Neural progenitor cell (in vitro differentiated cells): ENCODE measurements at regions not wholly inside any gene's neighbourhood (a gene's known extent, or its start where the extent isn't known, plus 50 kb on each side); places are given as distances from the start of the nearest gene placed in this dataset.

ENCODE experiments used
- EZH2 ChIP-seq: fragments of 200-600 bp; sonication (generic); IDR thresholded peaks from 2 replicates; pipeline ENCODE4 v1.6.1; 2017; ENCODE audit warnings: antibody characterized with exemption, mild to moderate bottlenecking, moderate library complexity
- TF ChIP-seq, protein P1 (sequence below): fragments of 200-600 bp; sonication (generic); IDR thresholded peaks from 2 replicates; pipeline ENCODE4 v1.5.1; 2017; ENCODE audit warnings: antibody characterized with exemption, mild to moderate bottlenecking

DNA sequence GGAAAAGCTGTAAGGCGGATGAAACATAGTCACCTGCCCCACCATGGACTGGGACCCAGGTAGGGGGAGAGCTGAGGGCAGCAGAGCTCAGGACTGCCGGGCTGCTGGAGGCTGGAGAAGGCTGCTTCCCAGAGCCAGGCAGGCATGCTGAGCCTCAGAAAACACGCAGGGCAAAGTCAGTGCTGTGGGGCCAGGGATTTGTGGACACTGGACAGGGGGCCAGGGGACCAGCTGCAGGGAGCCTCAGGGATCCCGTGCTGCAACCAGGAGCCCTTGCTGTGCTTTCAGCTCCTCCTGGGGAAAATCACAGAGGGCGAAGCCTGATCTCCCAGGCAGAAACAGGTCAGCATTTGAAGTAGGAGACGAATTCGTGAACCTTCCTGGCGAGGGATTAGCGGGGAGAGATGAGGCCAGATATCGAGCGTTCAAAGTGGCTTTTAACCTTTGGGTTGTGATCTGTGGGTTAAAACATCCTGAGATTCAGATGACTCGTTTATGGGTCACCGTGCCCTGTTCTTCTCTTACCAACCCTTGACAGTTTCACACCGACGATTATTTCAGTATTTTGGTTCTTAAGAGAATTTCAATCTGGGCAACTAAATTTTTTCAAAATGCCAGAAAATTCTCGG lies 85.6 kb upstream of the SHH start:
- TF ChIP-seq, protein P1, sequence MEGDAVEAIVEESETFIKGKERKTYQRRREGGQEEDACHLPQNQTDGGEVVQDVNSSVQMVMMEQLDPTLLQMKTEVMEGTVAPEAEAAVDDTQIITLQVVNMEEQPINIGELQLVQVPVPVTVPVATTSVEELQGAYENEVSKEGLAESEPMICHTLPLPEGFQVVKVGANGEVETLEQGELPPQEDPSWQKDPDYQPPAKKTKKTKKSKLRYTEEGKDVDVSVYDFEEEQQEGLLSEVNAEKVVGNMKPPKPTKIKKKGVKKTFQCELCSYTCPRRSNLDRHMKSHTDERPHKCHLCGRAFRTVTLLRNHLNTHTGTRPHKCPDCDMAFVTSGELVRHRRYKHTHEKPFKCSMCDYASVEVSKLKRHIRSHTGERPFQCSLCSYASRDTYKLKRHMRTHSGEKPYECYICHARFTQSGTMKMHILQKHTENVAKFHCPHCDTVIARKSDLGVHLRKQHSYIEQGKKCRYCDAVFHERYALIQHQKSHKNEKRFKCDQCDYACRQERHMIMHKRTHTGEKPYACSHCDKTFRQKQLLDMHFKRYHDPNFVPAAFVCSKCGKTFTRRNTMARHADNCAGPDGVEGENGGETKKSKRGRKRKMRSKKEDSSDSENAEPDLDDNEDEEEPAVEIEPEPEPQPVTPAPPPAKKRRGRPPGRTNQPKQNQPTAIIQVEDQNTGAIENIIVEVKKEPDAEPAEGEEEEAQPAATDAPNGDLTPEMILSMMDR, result no peak
- no peak for TF ChIP-seq EZH2
